DMS53 (cell line): ENCODE measurements at regions not wholly inside any gene's neighbourhood (a gene's known extent, or its start where the extent isn't known, plus 50 kb on each side); places are given as distances from the start of the nearest gene placed in this dataset.
"Not testable (repeated sequence)": the region's sequence is repeated elsewhere in the genome, so short reads cannot be mapped to it uniquely, and the experiment has no call there.

ENCODE experiments used
- DNase-seq: peaks from one replicate; lab custom pipeline; 2025; lab: John Stamatoyannopoulos, UW

GRCh38 chr20:24418731-24419130 lies 50.7 kb upstream of the SYNDIG1 start:
- no peak for DNase-seq

- no peak for DNase-seq
These were observed 51.9 kb upstream of the SYNDIG1 start for GRCh38 chr20:24417485-24417884.

GRCh38 chr20:24415444-24415843 lies 54.0 kb upstream of the SYNDIG1 start:
- DNase-seq, result not testable (repeated sequence)

GRCh38 chr20:24411834-24412216 lies 57.6 kb upstream of the SYNDIG1 start:
- DNase-seq, result no peak

- no peak for DNase-seq
These were observed 58.2 kb upstream of the SYNDIG1 start for GRCh38 chr20:24411003-24411833.

- no peak for DNase-seq
These were observed 62.3 kb upstream of the SYNDIG1 start for GRCh38 chr20:24407151-24407550.

GRCh38 chr20:24406750-24407149 lies 62.7 kb upstream of the SYNDIG1 start:
- no peak for DNase-seq

GRCh38 chr20:24406251-24406650 lies 63.2 kb upstream of the SYNDIG1 start:
- no peak for DNase-seq

- no peak for DNase-seq
These were observed 63.6 kb upstream of the SYNDIG1 start for GRCh38 chr20:24405810-24406209.

GRCh38 chr20:24403406-24403805 lies 66.0 kb upstream of the SYNDIG1 start:
- DNase-seq, result no peak

GRCh38 chr20:24402188-24402587 lies 67.2 kb upstream of the SYNDIG1 start:
- no peak for DNase-seq

GRCh38 chr20:24395151-24395550 lies 74.3 kb upstream of the SYNDIG1 start:
- no peak for DNase-seq

- DNase-seq, result no peak
These were observed 75.5 kb upstream of the SYNDIG1 start for GRCh38 chr20:24393903-24394302.

- DNase-seq, result no peak
These were observed 76.8 kb upstream of the SYNDIG1 start for GRCh38 chr20:24392612-24393011.

GRCh38 chr20:24389686-24390085 lies 79.7 kb upstream of the SYNDIG1 start:
- no peak for DNase-seq

- DNase-seq, result no peak
These were observed 80.5 kb upstream of the SYNDIG1 start for GRCh38 chr20:24388828-24389380.

- DNase-seq, result no peak
These were observed 83.9 kb upstream of the SYNDIG1 start for GRCh38 chr20:24385547-24385946.

GRCh38 chr20:24384865-24385264 lies 84.6 kb upstream of the SYNDIG1 start:
- DNase-seq, result no peak

- no peak for DNase-seq
These were observed 86.7 kb upstream of the SYNDIG1 start for GRCh38 chr20:24382743-24383142.

GRCh38 chr20:24382331-24382730 lies 87.1 kb upstream of the SYNDIG1 start:
- DNase-seq, result no peak

- no peak for DNase-seq
These were observed 87.5 kb upstream of the SYNDIG1 start for GRCh38 chr20:24381886-24382285.

- DNase-seq, result no peak
These were observed 89.9 kb upstream of the SYNDIG1 start for GRCh38 chr20:24379484-24379927.

- DNase-seq, result no peak
These were observed 90.6 kb upstream of the SYNDIG1 start for GRCh38 chr20:24378661-24379483.
